Activated CD4-positive, alpha-beta memory T cell treated with anti-CD3 and anti-CD28 coated beads for 36 hours (primary cell): ENCODE measurements at regions not wholly inside any gene's neighbourhood (a gene's known extent, or its start where the extent isn't known, plus 50 kb on each side); places are given as distances from the start of the nearest gene placed in this dataset.

Experiments
- CTCF ChIA-PET: fragments of 350-600 bp; sonication (Branson Sonifier 250); formaldehyde crosslinking; loops from one replicate; lab custom pipeline; 2021; ENCODE audit warnings: antibody characterized with exemption, inconsistent platforms; lab: Charles Lee
- POLR2A ChIA-PET: fragments of 350-600 bp; sonication (Branson Sonifier 250); formaldehyde crosslinking; loops from one replicate; lab custom pipeline; 2021; ENCODE audit warnings: antibody characterized with exemption; lab: Charles Lee
- DNase-seq: peaks from one replicate; pipeline ENCODE4 v3.0.0-alpha.2; 2020
- H3K27ac Mint-ChIP-seq: one replicate; pipeline ENCODE4 v1.8.0; 2021; ENCODE audit warnings: mixed read lengths
- H3K27me3 Mint-ChIP-seq: one replicate; pipeline ENCODE4 v1.8.0; 2021; ENCODE audit warnings: mixed read lengths
- H3K36me3 Mint-ChIP-seq: one replicate; pipeline ENCODE4 v1.8.0; 2021; ENCODE audit warnings: mixed read lengths
- H3K4me1 Mint-ChIP-seq: one replicate; pipeline ENCODE4 v1.8.0; 2021; ENCODE audit warnings: low read depth, mixed read lengths
- H3K4me3 Mint-ChIP-seq: one replicate; pipeline ENCODE4 v1.8.0; 2021; ENCODE audit warnings: mild to moderate bottlenecking, mixed read lengths
- H3K9me3 Mint-ChIP-seq: one replicate; pipeline ENCODE4 v1.8.0; 2021; ENCODE audit warnings: mixed read lengths
- intact Hi-C: fragments of 100-400 bp; cut with micrococcal nuclease; formaldehyde crosslinking; loops from one replicate; pipeline ENCODE4 v1.15.1; 2023

DNA sequence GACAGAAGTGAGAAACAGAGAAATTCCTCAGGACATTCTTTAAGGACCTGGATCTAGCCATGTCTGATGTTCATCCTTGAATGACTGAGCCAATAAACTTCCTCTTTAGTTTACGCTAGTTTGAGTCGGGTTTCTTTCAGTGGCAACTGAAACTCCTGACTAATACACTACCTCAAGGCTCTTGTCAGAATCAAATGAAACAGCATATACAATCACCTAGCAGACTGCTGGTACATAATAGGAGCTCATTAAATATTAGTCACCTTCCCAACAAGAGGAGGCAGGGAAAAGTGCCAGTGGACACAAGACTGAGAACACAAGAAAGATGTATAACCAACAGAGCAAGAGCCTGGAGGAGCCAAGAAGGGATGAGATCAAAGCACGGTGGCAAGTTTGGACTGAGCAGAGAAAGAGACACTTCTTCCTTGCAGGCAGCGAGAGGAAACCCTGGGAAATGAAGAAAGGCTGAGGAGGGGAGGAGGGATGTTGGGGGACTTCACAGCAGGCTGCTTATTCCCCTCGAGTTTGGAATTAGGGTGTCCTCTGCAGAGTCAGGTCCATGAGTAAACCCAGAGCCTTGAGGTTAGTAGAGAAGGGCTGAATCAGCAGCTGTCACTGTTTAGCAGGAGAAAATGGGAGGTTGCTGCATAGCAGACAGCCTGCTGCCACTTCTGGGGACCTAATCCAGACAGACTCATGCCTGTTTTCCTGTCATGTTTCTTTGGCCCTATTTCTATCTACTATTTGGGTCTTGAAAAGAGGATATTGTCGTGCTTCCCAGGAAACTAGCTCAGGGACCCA is 73.3 kb downstream of the MRPL46 start:
- no peak overlapping the region for H3K4me3 Mint-ChIP-seq
- peaks cover 4% of the 10 kb centered on the region for H3K4me1 Mint-ChIP-seq
- CTCF ChIA-PET, result interaction anchor here (0.6 kb wide), 1 partner anchor 18 kb away, joined by 3 read pairs; no protein-coding TSS in a partner anchor
- no peaks in the 10 kb centered on the region for H3K36me3 Mint-ChIP-seq
- H3K27ac Mint-ChIP-seq, result no peak overlapping the region
- H3K9me3 Mint-ChIP-seq, result no peaks in the 10 kb centered on the region
- no peak for DNase-seq
- intact Hi-C loops, result loop anchor here (1.0 to 2.0 kb wide), 2 partner anchors 9 to 27 kb away; no protein-coding TSS in a partner anchor
- POLR2A ChIA-PET, result interaction anchor here (1.3 kb wide), 1 partner anchor 26 kb away, joined by 4 read pairs; no protein-coding TSS in a partner anchor
- H3K27me3 Mint-ChIP-seq, result peaks cover 33% of the 10 kb centered on the region

- Mint-ChIP-seq H3K9me3 (no peaks in the 10 kb centered on the region), H3K4me3 (no peak overlapping the region), H3K27ac (no peak overlapping the region), H3K36me3 (no peaks in the 10 kb centered on the region), H3K27me3 (peaks cover 31% of the 10 kb centered on the region), H3K4me1 (peaks cover 4% of the 10 kb centered on the region)
- CTCF ChIA-PET, result no interaction called here
- no peak for DNase-seq
- POLR2A ChIA-PET, result no interaction called here
- intact Hi-C loops, result loop anchor here (2.0 kb wide), 1 partner anchor 29 kb away; no protein-coding TSS in a partner anchor
Measured at GRCh38 chr15:88391700-88392099, 75.5 kb downstream of the MRPL46 start.

GRCh38 chr15:88391006-88391405 is 76.2 kb downstream of the MRPL46 start:
- H3K36me3 Mint-ChIP-seq, result no peaks in the 10 kb centered on the region
- intact Hi-C loops, result no loop called here
- CTCF ChIA-PET, result no interaction called here

GRCh38 chr15:88390164-88390901 is 76.9 kb downstream of the MRPL46 start:
- H3K27me3 Mint-ChIP-seq, result peaks cover 22% of the 10 kb centered on the region
- no peak for DNase-seq
- H3K4me1 Mint-ChIP-seq, result peaks cover 8% of the 10 kb centered on the region
- intact Hi-C loops, result no loop called here
- H3K9me3 Mint-ChIP-seq, result no peaks in the 10 kb centered on the region
- no peak overlapping the region for H3K27ac Mint-ChIP-seq
- POLR2A ChIA-PET, result no interaction called here
- CTCF ChIA-PET, result no interaction called here
- H3K4me3 Mint-ChIP-seq, result no peak overlapping the region
- no peaks in the 10 kb centered on the region for H3K36me3 Mint-ChIP-seq

More at GRCh38 chr15:88391006-88391405, 76.2 kb downstream of the MRPL46 start:
- peaks cover 4% of the 10 kb centered on the region for H3K4me1 Mint-ChIP-seq
- no peak overlapping the region for H3K4me3 Mint-ChIP-seq
- POLR2A ChIA-PET, result no interaction called here
- H3K27me3 Mint-ChIP-seq, result peaks cover 29% of the 10 kb centered on the region
- no peaks in the 10 kb centered on the region for H3K9me3 Mint-ChIP-seq
- no peak for DNase-seq
- no peak overlapping the region for H3K27ac Mint-ChIP-seq

- Mint-ChIP-seq H3K27me3 (peaks cover 23% of the 10 kb centered on the region), H3K36me3 (no peaks in the 10 kb centered on the region), H3K4me3 (no peak overlapping the region), H3K9me3 (no peaks in the 10 kb centered on the region), H3K4me1 (peaks cover 16% of the 10 kb centered on the region), H3K27ac (no peak overlapping the region)
- POLR2A ChIA-PET, result no interaction called here
- CTCF ChIA-PET, result no interaction called here
- no peak for DNase-seq
- intact Hi-C loops, result no loop called here
Measured at GRCh38 chr15:88389120-88389519, 78.1 kb downstream of the MRPL46 start.

- no peaks in the 10 kb centered on the region for H3K9me3 Mint-ChIP-seq
- H3K27ac Mint-ChIP-seq, result no peak overlapping the region
- intact Hi-C loops, result no loop called here
- ChIA-PET CTCF (no interaction called here), POLR2A (no interaction called here)
- no peak overlapping the region for H3K4me3 Mint-ChIP-seq
- peaks cover 12% of the 10 kb centered on the region for H3K4me1 Mint-ChIP-seq
- no peak for DNase-seq
- H3K36me3 Mint-ChIP-seq, result no peaks in the 10 kb centered on the region
- H3K27me3 Mint-ChIP-seq, result peaks cover 23% of the 10 kb centered on the region
Measured at GRCh38 chr15:88388686-88389085, 78.5 kb downstream of the MRPL46 start.

GRCh38 chr15:88385078-88385700 is 82.0 kb downstream of the MRPL46 start:
- H3K27me3 Mint-ChIP-seq, result peaks cover 35% of the 10 kb centered on the region
- peak overlapping the region; percentile 10 for H3K27ac Mint-ChIP-seq
- H3K9me3 Mint-ChIP-seq, result no peaks in the 10 kb centered on the region
- POLR2A ChIA-PET, result no interaction called here
- CTCF ChIA-PET, result interaction anchor here (1.2 kb wide), 1 partner anchor 30 kb away, joined by 3 read pairs; no protein-coding TSS in a partner anchor
- H3K4me1 Mint-ChIP-seq, result peaks cover 12% of the 10 kb centered on the region
- no peak overlapping the region for H3K4me3 Mint-ChIP-seq
- no peaks in the 10 kb centered on the region for H3K36me3 Mint-ChIP-seq
- peak; percentile 67 for DNase-seq
- intact Hi-C loops, result loop anchor here (1.0 kb wide), 2 partner anchors 8 to 35 kb away; no protein-coding TSS in a partner anchor

DNA sequence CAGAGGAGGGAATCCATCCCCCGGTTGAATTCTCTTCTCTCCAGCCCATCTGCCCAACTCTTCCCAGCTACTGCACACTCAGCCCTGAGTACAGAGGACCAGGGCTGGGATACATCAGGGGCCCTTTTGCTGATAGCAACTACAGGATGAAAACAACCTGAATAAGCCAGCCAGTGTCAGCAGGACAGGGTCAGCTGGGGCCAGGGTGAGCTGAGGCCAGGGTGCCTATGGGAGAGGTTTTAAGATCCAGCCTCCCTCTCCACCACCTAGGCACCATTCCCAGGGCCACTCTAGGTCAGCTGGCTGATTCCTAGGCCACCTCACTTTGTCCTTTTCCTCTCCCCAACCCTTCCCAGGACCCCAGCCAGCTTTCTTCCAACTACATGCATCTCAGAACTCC is 83.8 kb downstream of the MRPL46 start:
- H3K27me3 Mint-ChIP-seq, result peaks cover 35% of the 10 kb centered on the region
- no peak overlapping the region for H3K27ac Mint-ChIP-seq
- CTCF ChIA-PET, result interaction anchor here (1.1 kb wide), 1 partner anchor 139 kb away, joined by 4 read pairs; no protein-coding TSS in a partner anchor
- H3K9me3 Mint-ChIP-seq, result no peaks in the 10 kb centered on the region
- intact Hi-C loops, result no loop called here
- POLR2A ChIA-PET, result no interaction called here
- H3K4me1 Mint-ChIP-seq, result peaks cover 12% of the 10 kb centered on the region
- H3K36me3 Mint-ChIP-seq, result no peaks in the 10 kb centered on the region
- H3K4me3 Mint-ChIP-seq, result no peak overlapping the region
- DNase-seq, result no peak

DNA sequence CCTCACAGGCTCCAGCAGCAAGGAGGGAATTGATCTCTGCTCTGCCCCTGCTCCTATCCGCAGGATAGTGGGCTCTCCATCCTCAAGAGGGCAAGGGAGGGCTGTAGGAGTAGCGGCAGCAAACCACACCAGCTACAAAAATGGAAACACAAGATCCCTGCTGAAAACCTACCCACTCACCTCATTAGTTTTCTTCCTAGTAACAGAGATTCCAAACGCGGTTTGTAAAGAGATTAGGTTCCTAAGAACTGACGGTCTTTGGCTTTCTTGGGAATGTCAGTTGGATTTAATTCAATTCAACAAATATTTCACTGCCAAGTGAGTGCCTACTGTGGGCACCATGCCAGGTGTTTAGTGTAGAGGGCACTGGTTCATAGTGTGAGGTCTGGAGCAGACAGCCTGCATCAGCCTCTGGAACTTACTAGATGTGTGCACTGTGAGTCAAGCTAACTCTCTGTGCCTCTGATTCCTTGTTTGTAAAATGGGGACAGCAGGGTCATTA is 84.7 kb downstream of the MRPL46 start:
- Mint-ChIP-seq H3K27ac (no peak overlapping the region), H3K27me3 (peaks cover 35% of the 10 kb centered on the region), H3K36me3 (no peaks in the 10 kb centered on the region), H3K4me3 (no peak overlapping the region), H3K9me3 (no peaks in the 10 kb centered on the region), H3K4me1 (peaks cover 12% of the 10 kb centered on the region)
- POLR2A ChIA-PET, result no interaction called here
- intact Hi-C loops, result no loop called here
- CTCF ChIA-PET, result interaction anchor here (1.1 kb wide), 1 partner anchor 138 kb away, joined by 4 read pairs; no protein-coding TSS in a partner anchor
- no peak for DNase-seq

GRCh38 chr15:88378188-88378637 is 89.0 kb downstream of the MRPL46 start:
- POLR2A ChIA-PET, result no interaction called here
- no peaks in the 10 kb centered on the region for H3K36me3 Mint-ChIP-seq
- no peak for DNase-seq
- H3K4me3 Mint-ChIP-seq, result no peak overlapping the region
- no peak overlapping the region for H3K27ac Mint-ChIP-seq
- H3K27me3 Mint-ChIP-seq, result peaks cover 34% of the 10 kb centered on the region
- H3K9me3 Mint-ChIP-seq, result no peaks in the 10 kb centered on the region
- CTCF ChIA-PET, result interaction anchor here (0.6 kb wide), 2 partner anchors 60 to 128 kb away, joined by 3 read pairs; no protein-coding TSS in a partner anchor
- peaks cover 9% of the 10 kb centered on the region for H3K4me1 Mint-ChIP-seq
- intact Hi-C loops, result no loop called here

GRCh38 chr15:88377509-88377908 is 89.7 kb downstream of the MRPL46 start:
- intact Hi-C loops, result no loop called here
- H3K27ac Mint-ChIP-seq, result no peak overlapping the region
- H3K36me3 Mint-ChIP-seq, result no peaks in the 10 kb centered on the region
- H3K9me3 Mint-ChIP-seq, result no peaks in the 10 kb centered on the region
- ChIA-PET POLR2A (no interaction called here), CTCF (no interaction called here)
- H3K4me1 Mint-ChIP-seq, result peaks cover 9% of the 10 kb centered on the region
- no peak overlapping the region for H3K4me3 Mint-ChIP-seq
- DNase-seq, result no peak
- H3K27me3 Mint-ChIP-seq, result peaks cover 32% of the 10 kb centered on the region
